Neural progenitor cell (in vitro differentiated cells): ENCODE measurements at regions not wholly inside any gene's neighbourhood (a gene's known extent, or its start where the extent isn't known, plus 50 kb on each side); places are given as distances from the start of the nearest gene placed in this dataset.

Source experiments
- DNase-seq: peaks from one replicate; pipeline ENCODE4 v3.0.0-alpha.2; 2016; ENCODE audit warnings: low spot score
- H2AFZ ChIP-seq: fragments of 200-600 bp; sonication (generic); replicated peaks from 2 replicates; pipeline ENCODE4 v1.6.1; 2016; ENCODE audit warnings: antibody characterized with exemption
- H3F3A ChIP-seq: fragments of 200-600 bp; sonication (generic); 2 replicates; pipeline ENCODE4 v1.6.1; 2016; ENCODE audit warnings: antibody characterized with exemption, low read depth
- H3K27ac ChIP-seq: fragments of 200-600 bp; sonication (generic); 2 replicates; pipeline ENCODE4 v1.5.1; 2016; ENCODE audit warnings: mild to moderate bottlenecking
- H3K27me3 ChIP-seq: fragments of 200-600 bp; sonication (generic); 2 replicates; pipeline ENCODE4 v1.6.1; 2016; ENCODE audit warnings: mild to moderate bottlenecking, moderate library complexity
- H3K36me3 ChIP-seq: fragments of 200-600 bp; sonication (generic); 2 replicates; pipeline ENCODE4 v1.5.1; 2016
- H3K4me1 ChIP-seq: fragments of 200-600 bp; sonication (generic); 2 replicates; pipeline ENCODE4 v1.6.1; 2016; ENCODE audit warnings: mixed run types
- H3K4me2 ChIP-seq: fragments of 200-600 bp; sonication (generic); 2 replicates; pipeline ENCODE4 v1.6.1; 2016
- H3K4me3 ChIP-seq: fragments of 200-600 bp; sonication (generic); 2 replicates; pipeline ENCODE4 v1.5.1; 2016
- H3K79me2 ChIP-seq: fragments of 200-600 bp; sonication (generic); 2 replicates; pipeline ENCODE4 v1.6.1; 2016; ENCODE audit warnings: low read depth
- H3K9ac ChIP-seq: fragments of 200-600 bp; sonication (generic); 2 replicates; pipeline ENCODE4 v1.6.1; 2016
- H3K9me3 ChIP-seq: fragments of 200-600 bp; sonication (generic); 2 replicates; pipeline ENCODE4 v1.5.1; 2016; ENCODE audit warnings: low read depth
- H4K20me1 ChIP-seq: fragments of 200-600 bp; sonication (generic); 2 replicates; pipeline ENCODE4 v1.6.1; 2016; ENCODE audit warnings: low read depth
- H3K27ac Mint-ChIP-seq: 3 replicates; pipeline ENCODE4 v1.8.0; 2021; ENCODE audit warnings: mixed read lengths
- H3K27me3 Mint-ChIP-seq: 2 replicates; pipeline ENCODE4 v1.8.0; 2022; ENCODE audit warnings: low read depth, mild to moderate bottlenecking, inconsistent platforms, moderate library complexity, mixed read lengths; ENCODE audit not compliant: insufficient read depth
- H3K36me3 Mint-ChIP-seq: 3 replicates; pipeline ENCODE4 v1.8.0; 2021; ENCODE audit warnings: mixed read lengths
- H3K4me1 Mint-ChIP-seq: 3 replicates; pipeline ENCODE4 v1.8.0; 2021; ENCODE audit warnings: mixed read lengths
- H3K4me3 Mint-ChIP-seq: 3 replicates; pipeline ENCODE4 v1.8.0; 2021; ENCODE audit warnings: mild to moderate bottlenecking, moderate library complexity, mixed read lengths
- H3K9me3 Mint-ChIP-seq: 3 replicates; pipeline ENCODE4 v1.8.0; 2020; ENCODE audit warnings: mixed read lengths
- EZH2 ChIP-seq: fragments of 200-600 bp; sonication (generic); IDR thresholded peaks from 2 replicates; pipeline ENCODE4 v1.6.1; 2017; ENCODE audit warnings: antibody characterized with exemption, mild to moderate bottlenecking, moderate library complexity
- EZH2phosphoT487 ChIP-seq: fragments of 200-600 bp; sonication (generic); IDR thresholded peaks from 2 replicates; pipeline ENCODE4 v1.6.1; 2017; ENCODE audit warnings: antibody characterized with exemption
- TF ChIP-seq, protein P1 (sequence below): fragments of 200-600 bp; sonication (generic); IDR thresholded peaks from 2 replicates; pipeline ENCODE4 v1.5.1; 2017; ENCODE audit warnings: antibody characterized with exemption, mild to moderate bottlenecking

DNA sequence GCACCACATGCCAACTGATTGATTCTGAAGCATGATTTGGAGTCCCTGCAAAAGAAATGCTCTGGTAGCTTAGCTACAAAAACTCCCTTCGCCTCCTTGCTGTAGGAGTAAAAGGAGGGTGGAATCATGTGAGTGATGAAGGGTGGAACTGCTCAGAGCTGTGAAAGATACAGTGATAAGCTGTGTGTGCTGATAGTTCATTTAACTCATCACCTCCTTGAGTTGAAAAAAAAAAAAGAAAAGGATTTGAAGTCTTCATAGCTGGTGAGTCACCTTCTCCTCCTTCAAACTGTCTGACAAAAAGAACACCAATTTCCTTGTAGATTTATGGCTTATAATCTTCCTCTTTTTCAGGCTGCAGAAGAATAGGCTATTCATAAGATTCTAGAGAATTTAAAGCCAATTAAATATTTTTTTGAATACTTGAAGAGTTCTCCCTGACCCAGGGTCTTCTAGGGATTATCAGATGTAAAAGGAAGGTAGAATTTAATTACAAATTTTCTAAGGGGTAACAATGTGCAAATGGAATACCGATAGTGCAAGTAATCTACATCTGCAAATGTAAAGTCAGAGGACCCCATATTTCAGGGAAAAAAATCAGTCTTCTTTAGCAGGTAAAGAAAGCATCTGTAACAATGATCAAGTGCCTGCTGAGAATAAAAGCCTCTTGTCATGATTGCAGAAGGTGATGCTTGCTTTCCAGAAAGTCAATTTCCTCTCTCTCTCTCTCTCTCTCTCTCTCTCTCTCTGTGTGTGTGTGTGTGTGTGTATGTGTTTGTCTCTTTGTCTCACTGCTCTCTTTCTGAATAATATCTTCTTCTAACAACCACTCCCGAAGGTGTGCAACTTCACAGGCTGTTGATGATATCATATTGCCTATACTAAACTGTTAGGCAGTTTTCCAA is 208.8 kb upstream of the VEGFC start:
- Mint-ChIP-seq H3K4me1 (no peaks in the 10 kb centered on the region), H3K27ac (no peak overlapping the region), H3K27me3 (no peaks in the 10 kb centered on the region), H3K36me3 (no peaks in the 10 kb centered on the region), H3K4me3 (no peak overlapping the region), H3K9me3 (peaks cover 2% of the 10 kb centered on the region)
- no peaks in the 10 kb centered on the region for H3K4me1 ChIP-seq
- H3K9me3 ChIP-seq = peaks cover 5% of the 10 kb centered on the region
- H3K27ac ChIP-seq = no peak overlapping the region
- H3K4me3 ChIP-seq = no peak overlapping the region
- no peak overlapping the region for H2AFZ ChIP-seq
- H4K20me1 ChIP-seq = no peaks in the 10 kb centered on the region
- no peaks in the 10 kb centered on the region for H3K79me2 ChIP-seq
- no peaks in the 10 kb centered on the region for H3K27me3 ChIP-seq
- no peak overlapping the region for H3K9ac ChIP-seq
- H3K36me3 ChIP-seq = no peaks in the 10 kb centered on the region
- no peak overlapping the region for H3K4me2 ChIP-seq
- no peaks in the 10 kb centered on the region for H3F3A ChIP-seq
- no peak for TF ChIP-seq EZH2
- no peak for DNase-seq

DNA sequence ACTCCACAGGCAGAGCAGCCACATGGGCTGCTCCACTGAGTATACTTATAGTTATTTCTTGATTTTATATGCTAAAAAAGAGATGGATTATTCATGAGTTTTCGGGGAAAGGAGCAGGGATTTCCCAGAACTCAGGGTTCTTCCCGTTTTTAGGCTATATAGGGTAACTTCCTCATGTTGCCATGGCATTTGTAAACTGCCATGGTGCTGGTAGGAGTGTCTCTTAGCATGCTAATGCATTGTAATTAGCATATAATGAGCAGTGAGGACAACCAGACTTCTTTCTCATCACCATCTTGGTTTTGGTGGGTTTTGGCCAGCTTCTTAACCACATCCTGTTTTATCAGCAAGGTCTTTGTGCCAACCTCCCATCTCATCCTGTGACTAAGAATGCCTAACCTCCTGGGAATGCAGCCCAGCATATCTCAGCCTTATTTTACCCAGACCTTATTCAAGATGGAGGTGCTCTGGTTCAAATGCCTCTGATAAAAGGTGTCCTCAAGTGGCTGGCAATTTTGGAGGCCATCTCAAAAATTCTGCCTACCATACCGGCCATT is 213.0 kb upstream of the VEGFC start:
- Histone ChIP-seq H4K20me1 (no peaks in the 10 kb centered on the region), H3K36me3 (no peaks in the 10 kb centered on the region), H3K4me1 (no peaks in the 10 kb centered on the region), H3K9ac (no peak overlapping the region), H3K4me3 (no peak overlapping the region), H3K27ac (no peak overlapping the region), H3F3A (no peaks in the 10 kb centered on the region), H2AFZ (no peak overlapping the region), H3K79me2 (no peaks in the 10 kb centered on the region), H3K27me3 (no peaks in the 10 kb centered on the region), H3K9me3 (no peaks in the 10 kb centered on the region), H3K4me2 (no peak overlapping the region)
- TF ChIP-seq, protein P1, sequence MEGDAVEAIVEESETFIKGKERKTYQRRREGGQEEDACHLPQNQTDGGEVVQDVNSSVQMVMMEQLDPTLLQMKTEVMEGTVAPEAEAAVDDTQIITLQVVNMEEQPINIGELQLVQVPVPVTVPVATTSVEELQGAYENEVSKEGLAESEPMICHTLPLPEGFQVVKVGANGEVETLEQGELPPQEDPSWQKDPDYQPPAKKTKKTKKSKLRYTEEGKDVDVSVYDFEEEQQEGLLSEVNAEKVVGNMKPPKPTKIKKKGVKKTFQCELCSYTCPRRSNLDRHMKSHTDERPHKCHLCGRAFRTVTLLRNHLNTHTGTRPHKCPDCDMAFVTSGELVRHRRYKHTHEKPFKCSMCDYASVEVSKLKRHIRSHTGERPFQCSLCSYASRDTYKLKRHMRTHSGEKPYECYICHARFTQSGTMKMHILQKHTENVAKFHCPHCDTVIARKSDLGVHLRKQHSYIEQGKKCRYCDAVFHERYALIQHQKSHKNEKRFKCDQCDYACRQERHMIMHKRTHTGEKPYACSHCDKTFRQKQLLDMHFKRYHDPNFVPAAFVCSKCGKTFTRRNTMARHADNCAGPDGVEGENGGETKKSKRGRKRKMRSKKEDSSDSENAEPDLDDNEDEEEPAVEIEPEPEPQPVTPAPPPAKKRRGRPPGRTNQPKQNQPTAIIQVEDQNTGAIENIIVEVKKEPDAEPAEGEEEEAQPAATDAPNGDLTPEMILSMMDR = no peak
- TF ChIP-seq EZH2phosphoT487 (no peak), EZH2 (no peak)
- Mint-ChIP-seq H3K9me3 (no peaks in the 10 kb centered on the region), H3K27ac (no peak overlapping the region), H3K4me1 (no peaks in the 10 kb centered on the region), H3K36me3 (no peaks in the 10 kb centered on the region), H3K27me3 (no peaks in the 10 kb centered on the region), H3K4me3 (no peak overlapping the region)
- DNase-seq = no peak

DNA sequence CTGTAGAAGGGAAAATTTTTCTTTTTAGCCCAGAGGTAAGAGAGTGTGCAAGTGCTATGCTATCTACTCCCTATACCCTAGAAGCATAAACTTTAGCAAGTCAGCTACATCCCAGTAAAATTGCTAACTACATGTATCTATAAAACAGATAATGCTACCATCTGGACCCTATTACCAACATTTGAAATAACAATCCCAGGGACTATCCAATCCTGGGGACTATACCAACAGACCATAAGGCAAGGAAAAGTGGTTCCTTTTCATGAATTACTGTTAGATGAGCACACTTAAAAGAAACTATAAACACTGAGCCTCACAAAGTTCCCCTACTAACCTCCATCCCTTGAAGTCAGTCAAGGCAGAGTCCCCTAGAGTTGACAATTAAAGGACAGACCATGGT is 213.6 kb upstream of the VEGFC start:
- Histone ChIP-seq H3K4me1 (no peaks in the 10 kb centered on the region), H3K4me2 (no peak overlapping the region), H3F3A (no peaks in the 10 kb centered on the region), H3K36me3 (no peaks in the 10 kb centered on the region), H3K27ac (no peak overlapping the region), H3K79me2 (no peaks in the 10 kb centered on the region), H3K4me3 (no peak overlapping the region), H4K20me1 (no peaks in the 10 kb centered on the region), H2AFZ (no peak overlapping the region), H3K9me3 (no peaks in the 10 kb centered on the region), H3K27me3 (no peaks in the 10 kb centered on the region), H3K9ac (no peak overlapping the region)
- Mint-ChIP-seq H3K36me3 (no peaks in the 10 kb centered on the region), H3K4me3 (no peak overlapping the region), H3K27me3 (no peaks in the 10 kb centered on the region), H3K4me1 (no peaks in the 10 kb centered on the region), H3K9me3 (no peaks in the 10 kb centered on the region), H3K27ac (no peak overlapping the region)
- no peak for DNase-seq
- TF ChIP-seq EZH2phosphoT487 (no peak), EZH2 (no peak)
- TF ChIP-seq, protein P1 = no peak
